ENCODE measurements at regions not wholly inside any gene's neighbourhood (a gene's known extent, or its start where the extent isn't known, plus 50 kb on each side); places are given as distances from the start of the nearest gene placed in this dataset.

- no peak for TF ChIP-seq ETS1 (IDR thresholded peaks at IDR 0.05)
- TF ChIP-seq NANOG (IDR thresholded peaks at IDR 0.05; ENCODE audit: borderline replicate concordance) = no peak
Observed at GRCh38 chr2:205887637-205888036, 198.3 kb downstream of the INO80D start (continued).

DNA sequence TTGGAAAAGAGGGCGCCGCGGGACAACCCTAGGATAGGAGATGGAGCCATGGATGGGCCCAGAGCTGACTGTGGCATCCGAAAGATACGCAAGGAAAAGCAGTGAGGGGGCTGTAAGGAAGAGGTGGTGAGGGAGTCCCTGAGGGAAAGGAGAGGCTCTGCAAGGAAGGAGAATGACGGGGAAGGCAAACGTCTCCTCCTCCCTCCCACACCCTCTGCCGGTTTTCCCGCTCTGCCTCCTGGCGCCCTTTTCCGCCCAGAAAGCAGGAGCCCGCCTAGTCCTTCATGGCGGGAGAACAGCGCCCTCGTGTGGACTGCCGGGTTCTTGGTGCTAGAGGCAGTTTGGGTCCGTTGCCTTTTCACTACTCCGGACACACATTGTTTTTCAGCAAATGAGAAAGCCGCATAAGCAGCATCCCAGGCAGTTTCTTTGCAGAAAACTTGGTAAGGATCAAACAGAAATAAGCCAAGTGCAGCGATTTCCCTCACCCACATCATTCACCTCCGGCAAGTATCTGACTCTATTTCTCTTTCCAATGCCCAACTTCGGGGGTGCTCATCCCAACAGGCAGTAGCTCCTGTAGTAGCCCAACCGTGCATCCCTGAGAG lies 200.4 kb downstream of the INO80D start:
- H3K79me2 ChIP-seq (replicated peaks; ENCODE audit: insufficient read depth) = no peaks in the 10 kb centered on the region
- H3F3A ChIP-seq (replicated peaks; ENCODE audit: low read depth) = no peaks in the 10 kb centered on the region
- H3K4me3 ChIP-seq = no peak overlapping the region
- no peaks in the 10 kb centered on the region for H4K20me1 ChIP-seq (replicated peaks; ENCODE audit: insufficient read depth)
- Mint-ChIP-seq H3K4me1 (peaks cover 10% of the 10 kb centered on the region; the same call in 2 of the 3 replicates), H3K27ac (no peak overlapping the region), H3K36me3 (ENCODE audit: low read depth) (peaks cover 3% of the 10 kb centered on the region; the same call in 2 of the 3 replicates), H3K9me3 (peaks cover 6% of the 10 kb centered on the region), H3K4me3 (no peak overlapping the region), H3K27me3 (ENCODE audit: insufficient read depth, low read depth, poor library complexity) (peaks cover 7% of the 10 kb centered on the region)
- no peaks in the 10 kb centered on the region; the same call in 1 of the 2 replicates for H3K9me2 ChIP-seq (ENCODE audit: insufficient read depth)
- H3K27ac ChIP-seq (ENCODE audit: low read depth) = no peak overlapping the region
- H3K27me3 ChIP-seq (ENCODE audit: insufficient read depth) = no peaks in the 10 kb centered on the region
- ATAC-seq (peak; percentile 98), DNase-seq (ENCODE audit: low spot score) (peak; percentile 97)
- peaks cover 6% of the 10 kb centered on the region for H3K4me1 ChIP-seq (ENCODE audit: insufficient read depth)
- H3K36me3 ChIP-seq (ENCODE audit: insufficient read depth) = no peaks in the 10 kb centered on the region
- H2AFZ ChIP-seq = 0 out of 2 replicates have a peak overlapping the region, but pooled peaks have one; percentile 20
- H3K4me2 ChIP-seq = no peak overlapping the region
- TF ChIP-seq EZH2 (IDR thresholded peaks at IDR 0.05; ENCODE audit: low read depth, unreplicated experiment) (no peak), EZH2phosphoT487 (IDR thresholded peaks at IDR 0.05; ENCODE audit: unreplicated experiment) (no peak), JUNB (IDR thresholded peaks at IDR 0.05; ENCODE audit: unreplicated experiment) (no peak), ZNF331 (CRISPR knock-in tag; IDR thresholded peaks at IDR 0.05; ENCODE audit: low read depth) (peak; percentile 34; the same call in 1 of the 2 replicates), STAT1 (IDR thresholded peaks at IDR 0.05; ENCODE audit: unreplicated experiment) (no peak), ZNF462 (CRISPR knock-in tag; IDR thresholded peaks at IDR 0.05) (peak; percentile 46), POLR2AphosphoS5 (IDR thresholded peaks at IDR 0.05; ENCODE audit: low read depth) (no peak), REST (IDR thresholded peaks at IDR 0.05; ENCODE audit: unreplicated experiment) (no peak), CREB1 (CRISPR knock-in tag; IDR thresholded peaks at IDR 0.05; ENCODE audit: low read depth) (peak; percentile 58), CTCF (conservative IDR thresholded peaks at IDR 0.05; ENCODE audit: low read depth in 2 of 2) (peak; percentile 97 to 100)

All from GM23338 (cell line).